ENCODE measurements at regions not wholly inside any gene's neighbourhood (a gene's known extent, or its start where the extent isn't known, plus 50 kb on each side); places are given as distances from the start of the nearest gene placed in this dataset.

GRCh38 chr11:92276773-92277172 lies 52.2 kb downstream of the FAT3 start:
- H3K27me3 Mint-ChIP-seq (ENCODE audit: low read depth): no peaks in the 10 kb centered on the region
- H3K4me1 Mint-ChIP-seq (ENCODE audit: low read depth): no peaks in the 10 kb centered on the region
- H3K4me3 Mint-ChIP-seq (ENCODE audit: low read depth): no peak overlapping the region
- H3K36me3 Mint-ChIP-seq (ENCODE audit: low read depth): no peaks in the 10 kb centered on the region
- intact Hi-C loops (cut with micrococcal nuclease): no loop called here
- H3K27ac Mint-ChIP-seq: no peak overlapping the region
- H3K9me3 Mint-ChIP-seq: no peaks in the 10 kb centered on the region
- no peak for DNase-seq (ENCODE audit: low spot score)

- no peak overlapping the region for H3K4me3 Mint-ChIP-seq (ENCODE audit: low read depth)
- no peak for DNase-seq (ENCODE audit: low spot score)
- H3K27me3 Mint-ChIP-seq (ENCODE audit: low read depth): no peaks in the 10 kb centered on the region
- H3K9me3 Mint-ChIP-seq: no peaks in the 10 kb centered on the region
- no peaks in the 10 kb centered on the region for H3K4me1 Mint-ChIP-seq (ENCODE audit: low read depth)
- no peak overlapping the region for H3K27ac Mint-ChIP-seq
- no peaks in the 10 kb centered on the region for H3K36me3 Mint-ChIP-seq (ENCODE audit: low read depth)
- intact Hi-C loops (cut with micrococcal nuclease): no loop called here
These were observed 53.3 kb downstream of the FAT3 start for GRCh38 chr11:92277871-92278270.

GRCh38 chr11:92278791-92279433 lies 54.3 kb downstream of the FAT3 start:
- H3K4me1 Mint-ChIP-seq (ENCODE audit: low read depth): no peaks in the 10 kb centered on the region
- DNase-seq (ENCODE audit: low spot score): no peak
- no peaks in the 10 kb centered on the region for H3K27me3 Mint-ChIP-seq (ENCODE audit: low read depth)
- H3K9me3 Mint-ChIP-seq: no peaks in the 10 kb centered on the region
- intact Hi-C loops (cut with micrococcal nuclease): no loop called here
- H3K4me3 Mint-ChIP-seq (ENCODE audit: low read depth): no peak overlapping the region
- H3K36me3 Mint-ChIP-seq (ENCODE audit: low read depth): no peaks in the 10 kb centered on the region
- no peak overlapping the region for H3K27ac Mint-ChIP-seq

GRCh38 chr11:92284107-92284506 lies 59.5 kb downstream of the FAT3 start:
- no peak overlapping the region for H3K4me3 Mint-ChIP-seq (ENCODE audit: low read depth)
- H3K36me3 Mint-ChIP-seq (ENCODE audit: low read depth): no peaks in the 10 kb centered on the region
- no peak for DNase-seq (ENCODE audit: low spot score)
- no peaks in the 10 kb centered on the region for H3K27me3 Mint-ChIP-seq (ENCODE audit: low read depth)
- intact Hi-C loops (cut with micrococcal nuclease): no loop called here
- H3K4me1 Mint-ChIP-seq (ENCODE audit: low read depth): no peaks in the 10 kb centered on the region
- no peaks in the 10 kb centered on the region for H3K9me3 Mint-ChIP-seq
- no peak overlapping the region for H3K27ac Mint-ChIP-seq

GRCh38 chr11:92284558-92284957 lies 59.9 kb downstream of the FAT3 start:
- H3K4me3 Mint-ChIP-seq (ENCODE audit: low read depth): no peak overlapping the region
- no peaks in the 10 kb centered on the region for H3K27me3 Mint-ChIP-seq (ENCODE audit: low read depth)
- no peak overlapping the region for H3K27ac Mint-ChIP-seq
- no peaks in the 10 kb centered on the region for H3K4me1 Mint-ChIP-seq (ENCODE audit: low read depth)
- no peak for DNase-seq (ENCODE audit: low spot score)
- no peaks in the 10 kb centered on the region for H3K9me3 Mint-ChIP-seq
- no peaks in the 10 kb centered on the region for H3K36me3 Mint-ChIP-seq (ENCODE audit: low read depth)
- intact Hi-C loops (cut with micrococcal nuclease): no loop called here

GRCh38 chr11:92285776-92286175 lies 61.2 kb downstream of the FAT3 start:
- Mint-ChIP-seq H3K36me3 (ENCODE audit: low read depth) (no peaks in the 10 kb centered on the region), H3K27me3 (ENCODE audit: low read depth) (no peaks in the 10 kb centered on the region), H3K9me3 (no peaks in the 10 kb centered on the region), H3K27ac (no peak overlapping the region), H3K4me3 (ENCODE audit: low read depth) (no peak overlapping the region), H3K4me1 (ENCODE audit: low read depth) (no peaks in the 10 kb centered on the region)
- intact Hi-C loops (cut with micrococcal nuclease): no loop called here
- DNase-seq (ENCODE audit: low spot score): no peak

GRCh38 chr11:92286709-92287108 lies 62.1 kb downstream of the FAT3 start:
- Mint-ChIP-seq H3K27me3 (ENCODE audit: low read depth) (no peaks in the 10 kb centered on the region), H3K4me1 (ENCODE audit: low read depth) (no peaks in the 10 kb centered on the region), H3K9me3 (no peaks in the 10 kb centered on the region), H3K4me3 (ENCODE audit: low read depth) (no peak overlapping the region), H3K36me3 (ENCODE audit: low read depth) (no peaks in the 10 kb centered on the region), H3K27ac (no peak overlapping the region)
- intact Hi-C loops (cut with micrococcal nuclease): no loop called here
- DNase-seq (ENCODE audit: low spot score): no peak

GRCh38 chr11:92295175-92296137 lies 70.8 kb downstream of the FAT3 start:
- no peaks in the 10 kb centered on the region for H3K36me3 Mint-ChIP-seq (ENCODE audit: low read depth)
- no peaks in the 10 kb centered on the region for H3K27me3 Mint-ChIP-seq (ENCODE audit: low read depth)
- H3K4me3 Mint-ChIP-seq (ENCODE audit: low read depth): no peak overlapping the region
- H3K27ac Mint-ChIP-seq: no peak overlapping the region
- intact Hi-C loops (cut with micrococcal nuclease): no loop called here
- H3K9me3 Mint-ChIP-seq: no peaks in the 10 kb centered on the region
- H3K4me1 Mint-ChIP-seq (ENCODE audit: low read depth): no peaks in the 10 kb centered on the region
- DNase-seq (ENCODE audit: low spot score): no peak

GRCh38 chr11:92296138-92296515 lies 71.5 kb downstream of the FAT3 start:
- no peaks in the 10 kb centered on the region for H3K27me3 Mint-ChIP-seq (ENCODE audit: low read depth)
- H3K4me3 Mint-ChIP-seq (ENCODE audit: low read depth): no peak overlapping the region
- no peaks in the 10 kb centered on the region for H3K9me3 Mint-ChIP-seq
- no peaks in the 10 kb centered on the region for H3K4me1 Mint-ChIP-seq (ENCODE audit: low read depth)
- no peak for DNase-seq (ENCODE audit: low spot score)
- no peaks in the 10 kb centered on the region for H3K36me3 Mint-ChIP-seq (ENCODE audit: low read depth)
- intact Hi-C loops (cut with micrococcal nuclease): no loop called here
- no peak overlapping the region for H3K27ac Mint-ChIP-seq

GRCh38 chr11:92297567-92298553 lies 73.2 kb downstream of the FAT3 start:
- DNase-seq (ENCODE audit: low spot score): no peak
- Mint-ChIP-seq H3K4me3 (ENCODE audit: low read depth) (no peak overlapping the region), H3K27me3 (ENCODE audit: low read depth) (no peaks in the 10 kb centered on the region), H3K36me3 (ENCODE audit: low read depth) (no peaks in the 10 kb centered on the region), H3K27ac (no peak overlapping the region), H3K4me1 (ENCODE audit: low read depth) (no peaks in the 10 kb centered on the region), H3K9me3 (no peaks in the 10 kb centered on the region)
- intact Hi-C loops (cut with micrococcal nuclease): no loop called here

- Mint-ChIP-seq H3K27me3 (ENCODE audit: low read depth) (no peaks in the 10 kb centered on the region), H3K9me3 (peaks cover 2% of the 10 kb centered on the region), H3K4me3 (ENCODE audit: low read depth) (no peak overlapping the region), H3K27ac (no peak overlapping the region), H3K4me1 (ENCODE audit: low read depth) (no peaks in the 10 kb centered on the region), H3K36me3 (ENCODE audit: low read depth) (no peaks in the 10 kb centered on the region)
- intact Hi-C loops (cut with micrococcal nuclease): no loop called here
- no peak for DNase-seq (ENCODE audit: low spot score)
These were observed 76.3 kb downstream of the FAT3 start for GRCh38 chr11:92300876-92301275.

GRCh38 chr11:92302770-92303169 lies 78.2 kb downstream of the FAT3 start:
- no peaks in the 10 kb centered on the region for H3K27me3 Mint-ChIP-seq (ENCODE audit: low read depth)
- H3K36me3 Mint-ChIP-seq (ENCODE audit: low read depth): no peaks in the 10 kb centered on the region
- no peaks in the 10 kb centered on the region for H3K4me1 Mint-ChIP-seq (ENCODE audit: low read depth)
- no peak overlapping the region for H3K4me3 Mint-ChIP-seq (ENCODE audit: low read depth)
- peaks cover 2% of the 10 kb centered on the region for H3K9me3 Mint-ChIP-seq
- H3K27ac Mint-ChIP-seq: no peak overlapping the region
- intact Hi-C loops (cut with micrococcal nuclease): no loop called here
- DNase-seq (ENCODE audit: low spot score): no peak

Data from activated T-helper 2 cell treated with anti-CD3 and anti-CD28 coated beads, Interferon-gamma antibody, Interleukin-2, Interleukin-4, amounts not matched to agents 10 μg/mL and 5 μg/mL and 100 μg/mL, durations not matched to agents 14 hours and 24 hours and 36 hours (primary cell).